Stimulated activated CD4-positive, alpha-beta T cell treated with anti-CD3 and anti-CD28 coated beads, Interleukin-2, amount 100 ng/mL, for 24 hours (primary cell): ENCODE measurements at regions not wholly inside any gene's neighbourhood (a gene's known extent, or its start where the extent isn't known, plus 50 kb on each side); places are given as distances from the start of the nearest gene placed in this dataset.
"Not testable (repeated sequence)": the region's sequence is repeated elsewhere in the genome, so short reads cannot be mapped to it uniquely, and the experiment has no call there.

Experiments used
- DNase-seq, 2 donors: peaks; one replicate each; pipeline ENCODE4 v3.0.0-alpha.2; 2020

GRCh38 chr19:30105316-30105715 is 163.3 kb downstream of the URI1 start:
- DNase-seq: no peak

- no peak for DNase-seq
Observed at GRCh38 chr19:30105727-30106126, 163.7 kb downstream of the URI1 start.

- DNase-seq: no peak
Observed at GRCh38 chr19:30106417-30107095, 164.5 kb downstream of the URI1 start.

GRCh38 chr19:30107251-30107650 is 165.2 kb downstream of the URI1 start:
- no peak for DNase-seq

- DNase-seq: no peak
Observed at GRCh38 chr19:30109565-30109964, 167.5 kb downstream of the URI1 start.

GRCh38 chr19:30111021-30111855 is 169.2 kb downstream of the URI1 start:
- no peak for DNase-seq

GRCh38 chr19:30112171-30112570 is 170.1 kb downstream of the URI1 start:
- DNase-seq: no peak

GRCh38 chr19:30112666-30113065 is 170.6 kb downstream of the URI1 start:
- DNase-seq: no peak

- DNase-seq: no peak
Observed at GRCh38 chr19:30113186-30113585, 171.1 kb downstream of the URI1 start.

- not testable (repeated sequence) for DNase-seq
Observed at GRCh38 chr19:30114095-30114494, 172.1 kb downstream of the URI1 start.

- DNase-seq: no peak
Observed at GRCh38 chr19:30115947-30116346, 173.9 kb downstream of the URI1 start.

GRCh38 chr19:30116530-30116929 is 174.5 kb downstream of the URI1 start:
- DNase-seq: no peak

GRCh38 chr19:30116984-30117555 is 175.0 kb downstream of the URI1 start:
- no peak for DNase-seq

- DNase-seq: no peak
Observed at GRCh38 chr19:30117636-30118145, 175.7 kb downstream of the URI1 start.

GRCh38 chr19:30118221-30118620 is 176.2 kb downstream of the URI1 start:
- DNase-seq: no peak

GRCh38 chr19:30118760-30119159 is 176.7 kb downstream of the URI1 start:
- DNase-seq: no peak

- DNase-seq: no peak
Observed at GRCh38 chr19:30119180-30119908, 177.3 kb downstream of the URI1 start.

GRCh38 chr19:30120860-30121484 is 178.9 kb downstream of the URI1 start:
- no peak for DNase-seq

GRCh38 chr19:30122431-30122830 is 180.4 kb downstream of the URI1 start:
- DNase-seq: no peak

- DNase-seq: no peak
Observed at GRCh38 chr19:30123119-30123518, 181.1 kb downstream of the URI1 start.

GRCh38 chr19:30123611-30124010 is 181.6 kb downstream of the URI1 start:
- DNase-seq: no peak

- DNase-seq: no peak
Observed at GRCh38 chr19:30128211-30128610, 186.2 kb downstream of the URI1 start.
